AG04450 (cell line): ENCODE measurements at regions not wholly inside any gene's neighbourhood (a gene's known extent, or its start where the extent isn't known, plus 50 kb on each side); places are given as distances from the start of the nearest gene placed in this dataset.

Experiments used
- CTCF ChIA-PET: fragments of 300-600, 350-600 bp; formaldehyde crosslinking; extraction: SDS; loops from one replicate; lab custom pipeline; 2022; ENCODE audit warnings: antibody characterized with exemption, inconsistent platforms; lab: Charles Lee
- POLR2A ChIA-PET: fragments of 350-600 bp; formaldehyde crosslinking; extraction: SDS; loops from one replicate; lab custom pipeline; 2021; ENCODE audit warnings: antibody characterized with exemption, inconsistent platforms; lab: Yijun Ruan, JAX
- DNase-seq: peaks from one replicate; pipeline ENCODE4 v3.0.0-alpha.2; 2011; ENCODE audit warnings: low read depth, low spot score
- H3K27ac ChIP-seq: one replicate; pipeline ENCODE4 v1.5.1; 2012; ENCODE audit warnings: low read depth, low read length, control low read depth
- H3K27me3 ChIP-seq: one replicate; pipeline ENCODE4 v1.6.0; 2012; ENCODE audit warnings: low read length; ENCODE audit not compliant: control insufficient read depth, insufficient read depth
- H3K4me3 ChIP-seq: 2 replicates; pipeline ENCODE4 v1.5.1; 2011; ENCODE audit warnings: mild to moderate bottlenecking, low read depth, low read length, control low read depth
- H3K9me3 ChIP-seq: 2 replicates; pipeline ENCODE4 v1.5.1; 2012; ENCODE audit warnings: low read length; ENCODE audit not compliant: control insufficient read depth, insufficient read depth
- CTCF ChIP-seq: IDR thresholded peaks from 2 replicates; pipeline ENCODE4 v1.5.1; 2011; ENCODE audit warnings: low read depth, low read length, control low read depth, inconsistent platforms

GRCh38 chr3:38985981-38986380 is 65.8 kb downstream of the SCN11A start:
- CTCF ChIA-PET: interaction anchor here (0.6 to 2.3 kb wide), 3 partner anchors 14 to 786 kb away, joined by 3 to 11 read pairs (median 4); no protein-coding TSS in a partner anchor
- H3K27ac ChIP-seq: peak overlapping the region; percentile 33
- POLR2A ChIA-PET: no interaction called here

GRCh38 chr3:38985581-38985980 is 66.2 kb downstream of the SCN11A start:
- Histone ChIP-seq H3K9me3 (no peaks in the 10 kb centered on the region), H3K27me3 (no peaks in the 10 kb centered on the region), H3K27ac (peak overlapping the region; percentile 33), H3K4me3 (no peak overlapping the region)
- no peak for DNase-seq
- ChIA-PET POLR2A (no interaction called here), CTCF (interaction anchor here (0.6 to 2.3 kb wide), 3 partner anchors 14 to 787 kb away, joined by 3 to 11 read pairs (median 4); no protein-coding TSS in a partner anchor)
- no peak for TF ChIP-seq CTCF

More at GRCh38 chr3:38985981-38986380, 65.8 kb downstream of the SCN11A start:
- no peak for DNase-seq
- no peak for TF ChIP-seq CTCF
- H3K27me3 ChIP-seq: no peaks in the 10 kb centered on the region
- H3K9me3 ChIP-seq: no peaks in the 10 kb centered on the region
- no peak overlapping the region for H3K4me3 ChIP-seq

DNA sequence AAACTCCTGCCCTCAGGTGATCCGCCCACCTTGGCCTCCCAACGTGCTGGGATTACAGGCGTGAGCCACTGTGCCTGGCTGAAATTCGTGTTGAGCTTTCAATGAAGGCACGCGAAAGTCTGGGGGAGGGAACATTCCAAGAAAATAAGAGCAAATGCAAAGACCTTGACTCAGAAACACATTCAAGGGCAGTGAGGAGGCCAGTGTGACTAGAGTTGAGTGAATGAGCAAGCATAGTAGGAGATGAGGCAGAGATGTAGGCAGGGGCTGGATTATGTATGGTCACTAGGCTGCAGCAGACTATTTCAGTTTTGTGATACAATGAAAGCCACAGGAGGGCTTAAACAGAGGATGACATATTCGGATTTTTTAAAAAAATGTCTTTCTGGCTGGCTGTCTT is 67.0 kb downstream of the SCN11A start:
- H3K4me3 ChIP-seq: no peak overlapping the region
- ChIA-PET POLR2A (no interaction called here), CTCF (interaction anchor here (0.9 to 3.2 kb wide), 4 partner anchors 16 to 246 kb away, joined by 3 to 12 read pairs (median 7); no protein-coding TSS in a partner anchor)
- TF ChIP-seq CTCF: no peak
- H3K9me3 ChIP-seq: no peaks in the 10 kb centered on the region
- DNase-seq: no peak
- H3K27ac ChIP-seq: no peak overlapping the region
- H3K27me3 ChIP-seq: no peaks in the 10 kb centered on the region

GRCh38 chr3:38984110-38984509 is 67.6 kb downstream of the SCN11A start:
- ChIA-PET CTCF (interaction anchor here (0.6 to 3.2 kb wide), 5 partner anchors 16 to 294 kb away, joined by 3 to 12 read pairs (median 3); no protein-coding TSS in a partner anchor), POLR2A (no interaction called here)

More at GRCh38 chr3:38984110-38984509, 67.6 kb downstream of the SCN11A start:
- no peaks in the 10 kb centered on the region for H3K9me3 ChIP-seq
- TF ChIP-seq CTCF: no peak; the same call in 1 of the 2 replicates
- H3K27me3 ChIP-seq: no peaks in the 10 kb centered on the region
- DNase-seq: no peak
- H3K4me3 ChIP-seq: no peak overlapping the region
- no peak overlapping the region for H3K27ac ChIP-seq
